K562 (cell line): ENCODE measurements at regions not wholly inside any gene's neighbourhood (a gene's known extent, or its start where the extent isn't known, plus 50 kb on each side); places are given as distances from the start of the nearest gene placed in this dataset.

Source experiments
- ATAC-seq: fragments of 200-7000 bp; cut with Tn5 transposase; 3 replicates; pipeline ENCODE4 v1.9.1; 2020; ENCODE audit warnings: moderate library complexity
- BruUV-seq: library from RNA; stranded (reverse); fragments of 400-500 nt; replicated peaks from 2 replicates; lab custom pipeline; 2021; lab: Mats Ljungman, UMichigan
- CTCF ChIA-PET: fragments of 300-600 bp; formaldehyde crosslinking; extraction: SDS; loops from one replicate; lab custom pipeline; 2021; ENCODE audit warnings: low intra/inter-chr PET ratio; lab: Yijun Ruan, JAX
- POLR2A ChIA-PET: fragments of 300-600, 350-650 bp; sonication (Branson Sonifier 250); formaldehyde crosslinking; extraction: SDS; loops from one replicate; lab custom pipeline; 2021; ENCODE audit warnings: antibody characterized with exemption, inconsistent platforms; lab: Yijun Ruan, JAX
- DNase-seq, 4 experiments: peaks; one replicate each; pipeline versions ENCODE4 v3.0.0 to v3.0.0-alpha.2; 2011 to 2018; ENCODE audit warnings: low spot score in 3 of 4, mixed read lengths in 3 of 4; ENCODE audit errors: extremely low read depth in 1 of 4
- FAIRE-seq: peaks from 2 replicates; lab custom pipeline; 2011; peaks lifted over from hg19 to GRCh38; lab: Jason Lieb, UNC
- H2AFZ ChIP-seq: 2 replicates; pipeline ENCODE4 v1.6.0; 2011; ENCODE audit warnings: low read depth, low read length, control low read depth, inconsistent platforms
- H3K27ac ChIP-seq: fragments of 200-600 bp; 3 replicates; pipeline ENCODE4 v1.8.0; 2011; ENCODE audit warnings: low read depth, mild to moderate bottlenecking, control low read depth, inconsistent platforms, low read length, moderate library complexity, mixed read lengths; ENCODE audit errors: extremely low read depth
- H3K27me3 ChIP-seq, 2 experiments: fragments of 300-600 bp in 1 of 2; 2 replicates in 1 of 2; 3 replicates in 1 of 2; pipeline versions ENCODE4 v1.6.0 to v1.8.0; 2011; ENCODE audit warnings: inconsistent platforms in 2 of 2, low read length in 2 of 2, mild to moderate bottlenecking in 1 of 2, mixed read lengths in 1 of 2, moderate library complexity in 1 of 2; ENCODE audit not compliant: control insufficient read depth in 2 of 2, insufficient read depth in 2 of 2
- H3K36me3 ChIP-seq: fragments of 300-600 bp; 3 replicates; pipeline ENCODE4 v1.8.0; 2011; ENCODE audit warnings: mild to moderate bottlenecking, low read length, inconsistent platforms; ENCODE audit not compliant: control insufficient read depth, insufficient read depth
- H3K4me1 ChIP-seq, 2 experiments: fragments of 200-600 bp in 1 of 2; replicated peaks in 1 of 2; 2 replicates in 1 of 2; 3 replicates in 1 of 2; pipeline versions ENCODE4 v1.5.1 to v1.8.0; 2011; ENCODE audit warnings: inconsistent platforms in 2 of 2, low read length in 2 of 2, mild to moderate bottlenecking in 1 of 2, mixed read lengths in 1 of 2, moderate library complexity in 1 of 2; ENCODE audit not compliant: control insufficient read depth in 2 of 2, insufficient read depth in 2 of 2
- H3K4me2 ChIP-seq: 2 replicates; pipeline ENCODE4 v1.6.1; 2011; ENCODE audit warnings: low read length, control low read depth, inconsistent platforms, mixed read lengths; ENCODE audit not compliant: insufficient read depth
- H3K4me3 ChIP-seq: fragments of 200-600 bp; sonication (generic), shearing (Covaris generic); 2 replicates; pipeline ENCODE4 v1.5.1; 2016; ENCODE audit warnings: control low read depth, inconsistent platforms
- H3K79me2 ChIP-seq: fragments of 200-600 bp; 3 replicates; pipeline ENCODE4 v1.8.0; 2011; ENCODE audit warnings: low read length, inconsistent platforms; ENCODE audit not compliant: control insufficient read depth, insufficient read depth
- H3K9ac ChIP-seq, 2 experiments: 2 replicates each; pipeline versions ENCODE4 v1.6.0 to v1.6.1; 2011; ENCODE audit warnings: low read depth in 2 of 2, low read length in 2 of 2, control low read depth in 1 of 2, inconsistent platforms in 1 of 2, mild to moderate bottlenecking in 1 of 2, mixed read lengths in 1 of 2; ENCODE audit not compliant: insufficient read depth in 1 of 2
- H3K9me1 ChIP-seq: one replicate; pipeline ENCODE4 v1.6.0; 2011; ENCODE audit warnings: inconsistent platforms, mild to moderate bottlenecking, low read length, moderate library complexity; ENCODE audit not compliant: control insufficient read depth, insufficient read depth
- H3K9me3 ChIP-seq: replicated peaks from 2 replicates; pipeline ENCODE4 v1.5.1; 2011; ENCODE audit warnings: low read depth, low read length, inconsistent platforms; ENCODE audit not compliant: control insufficient read depth, insufficient read depth
- H4K20me1 ChIP-seq: replicated peaks from 2 replicates; pipeline ENCODE4 v1.6.1; 2011; ENCODE audit warnings: low read length, inconsistent platforms, mixed read lengths; ENCODE audit not compliant: control insufficient read depth, insufficient read depth
- CBX5 ChIP-seq: IDR thresholded peaks from 2 replicates; pipeline ENCODE4 v1.6.1; 2014; ENCODE audit warnings: low read depth, borderline replicate concordance
- CSDE1 ChIP-seq, 2 experiments: fragments of 450-650 bp; IDR thresholded peaks; 2 replicates each; pipeline ENCODE4 v1.6.1; 2016; ENCODE audit warnings: mild to moderate bottlenecking in 1 of 2
- GABPB1 ChIP-seq: sonication (generic); formaldehyde crosslinking; IDR thresholded peaks from 2 replicates; pipeline ENCODE4 v1.8.0; 2022; ENCODE audit warnings: mild to moderate bottlenecking, missing genetic modification reagents
- KLF1 ChIP-seq: fragments of 450-650 bp; IDR thresholded peaks from 2 replicates; pipeline ENCODE4 v1.6.1; 2016; ENCODE audit warnings: missing genetic modification characterization, missing compliant biosample characterization
- OTX1 ChIP-seq: fragments of 450-650 bp; formaldehyde crosslinking; IDR thresholded peaks from 2 replicates; pipeline ENCODE4 v1.4.0; 2022; ENCODE audit warnings: mild to moderate bottlenecking
- PCBP1 ChIP-seq: fragments of 200-400 bp; formaldehyde crosslinking; IDR thresholded peaks from 2 replicates; pipeline ENCODE4 v1.6.1; 2018; ENCODE audit warnings: mild to moderate bottlenecking, low read depth, low read length; ENCODE audit not compliant: poor library complexity, severe bottlenecking
- ZKSCAN8 ChIP-seq: fragments of 200-800 bp; sonication (Bioruptor generic); IDR thresholded peaks from 2 replicates; pipeline ENCODE4 v1.6.1; 2016; ENCODE audit warnings: missing genetic modification characterization, missing compliant biosample characterization
- WGBS: fragments of 100-300 bp; shearing (Covaris generic); methylation state at CpG from one replicate; pipeline ENCODE4 v1.1.6; 2016; ENCODE audit warnings: low coverage, mixed read lengths; ENCODE audit not compliant: insufficient coverage; ENCODE audit errors: missing lambda C conversion rate; 5-methylcytosine and 5-hydroxymethylcytosine counted together
- in situ Hi-C: fragments of 300-500 bp; cut with MboI; formaldehyde crosslinking; loops from 4 replicates; pipeline ENCODE4 v1.15.0; 2018; ENCODE audit warnings: inconsistent platforms, mixed read lengths
- intact Hi-C: fragments of 100-400 bp; cut with micrococcal nuclease; formaldehyde crosslinking; loops from 2 replicates; pipeline ENCODE4 v1.14.2; 2022
- TF ChIP-seq, protein P1 (sequence below): fragments of 200-800 bp; sonication (Bioruptor generic); IDR thresholded peaks from 2 replicates; pipeline ENCODE4 v1.6.1; 2016; ENCODE audit warnings: missing genetic modification characterization, missing compliant biosample characterization
- TF ChIP-seq, protein P2 (sequence below): fragments of 200-800 bp; sonication (Bioruptor generic); IDR thresholded peaks from 2 replicates; pipeline ENCODE4 v1.6.1; 2017; ENCODE audit warnings: missing genetic modification characterization, missing compliant biosample characterization

- FAIRE-seq (no peak), ATAC-seq (no peak), DNase-seq (no peak)
- Histone ChIP-seq H3K9me1 (no peaks in the 10 kb centered on the region), H3K36me3 (no peaks in the 10 kb centered on the region), H2AFZ (no peak overlapping the region), H3K4me3 (no peak overlapping the region), H3K27ac (no peak overlapping the region), H3K9me3 (no peaks in the 10 kb centered on the region), H3K27me3 (no peaks in the 10 kb centered on the region), H3K4me2 (no peak overlapping the region), H3K9ac (no peak overlapping the region), H3K4me1 (no peaks in the 10 kb centered on the region), H4K20me1 (no peaks in the 10 kb centered on the region), H3K79me2 (no peaks in the 10 kb centered on the region)
- BruUV-seq = no TSS peak
- ChIA-PET CTCF (interaction anchor here (0.6 kb wide), 1 partner anchor 11 kb away, joined by 3 read pairs; no protein-coding TSS in a partner anchor), POLR2A (no interaction called here)
- 0% methylated on average over 1 of the region's 1 CpG for WGBS
- in situ Hi-C loops = no loop called here
- no peak for TF ChIP-seq CSDE1 (IDR thresholded peaks at IDR 0.05)
- no peak for TF ChIP-seq ZKSCAN8 (CRISPR knock-in tag)
- intact Hi-C loops = no loop called here
Observed at GRCh38 chrX:129235903-129236302, 287.4 kb downstream of the SMARCA1 start.

GRCh38 chrX:129233786-129234185 is 289.5 kb downstream of the SMARCA1 start:
- Histone ChIP-seq H3K4me2 (no peak overlapping the region), H3K9me3 (no peaks in the 10 kb centered on the region), H3K79me2 (no peaks in the 10 kb centered on the region), H3K9me1 (no peaks in the 10 kb centered on the region), H3K36me3 (no peaks in the 10 kb centered on the region), H3K4me3 (no peak overlapping the region), H2AFZ (no peak overlapping the region), H3K27ac (no peak overlapping the region), H3K27me3 (no peaks in the 10 kb centered on the region), H3K9ac (no peak overlapping the region), H4K20me1 (no peaks in the 10 kb centered on the region), H3K4me1 (no peaks in the 10 kb centered on the region)
- BruUV-seq = no TSS peak
- DNase-seq = no peak
- in situ Hi-C loops = no loop called here
- 0% methylated on average over 1 of the region's 1 CpG for whole genome bisulfite sequencing
- no peak for FAIRE-seq
- CTCF ChIA-PET = no interaction called here
- POLR2A ChIA-PET = no interaction called here
- intact Hi-C loops = no loop called here
- no peak for ATAC-seq
- TF ChIP-seq CBX5 (no peak), OTX1 (CRISPR knock-in tag) (no peak), GABPB1 (CRISPR knock-in tag) (no peak), KLF1 (tag) (no peak), PCBP1 (no peak)
- TF ChIP-seq, protein P1, sequence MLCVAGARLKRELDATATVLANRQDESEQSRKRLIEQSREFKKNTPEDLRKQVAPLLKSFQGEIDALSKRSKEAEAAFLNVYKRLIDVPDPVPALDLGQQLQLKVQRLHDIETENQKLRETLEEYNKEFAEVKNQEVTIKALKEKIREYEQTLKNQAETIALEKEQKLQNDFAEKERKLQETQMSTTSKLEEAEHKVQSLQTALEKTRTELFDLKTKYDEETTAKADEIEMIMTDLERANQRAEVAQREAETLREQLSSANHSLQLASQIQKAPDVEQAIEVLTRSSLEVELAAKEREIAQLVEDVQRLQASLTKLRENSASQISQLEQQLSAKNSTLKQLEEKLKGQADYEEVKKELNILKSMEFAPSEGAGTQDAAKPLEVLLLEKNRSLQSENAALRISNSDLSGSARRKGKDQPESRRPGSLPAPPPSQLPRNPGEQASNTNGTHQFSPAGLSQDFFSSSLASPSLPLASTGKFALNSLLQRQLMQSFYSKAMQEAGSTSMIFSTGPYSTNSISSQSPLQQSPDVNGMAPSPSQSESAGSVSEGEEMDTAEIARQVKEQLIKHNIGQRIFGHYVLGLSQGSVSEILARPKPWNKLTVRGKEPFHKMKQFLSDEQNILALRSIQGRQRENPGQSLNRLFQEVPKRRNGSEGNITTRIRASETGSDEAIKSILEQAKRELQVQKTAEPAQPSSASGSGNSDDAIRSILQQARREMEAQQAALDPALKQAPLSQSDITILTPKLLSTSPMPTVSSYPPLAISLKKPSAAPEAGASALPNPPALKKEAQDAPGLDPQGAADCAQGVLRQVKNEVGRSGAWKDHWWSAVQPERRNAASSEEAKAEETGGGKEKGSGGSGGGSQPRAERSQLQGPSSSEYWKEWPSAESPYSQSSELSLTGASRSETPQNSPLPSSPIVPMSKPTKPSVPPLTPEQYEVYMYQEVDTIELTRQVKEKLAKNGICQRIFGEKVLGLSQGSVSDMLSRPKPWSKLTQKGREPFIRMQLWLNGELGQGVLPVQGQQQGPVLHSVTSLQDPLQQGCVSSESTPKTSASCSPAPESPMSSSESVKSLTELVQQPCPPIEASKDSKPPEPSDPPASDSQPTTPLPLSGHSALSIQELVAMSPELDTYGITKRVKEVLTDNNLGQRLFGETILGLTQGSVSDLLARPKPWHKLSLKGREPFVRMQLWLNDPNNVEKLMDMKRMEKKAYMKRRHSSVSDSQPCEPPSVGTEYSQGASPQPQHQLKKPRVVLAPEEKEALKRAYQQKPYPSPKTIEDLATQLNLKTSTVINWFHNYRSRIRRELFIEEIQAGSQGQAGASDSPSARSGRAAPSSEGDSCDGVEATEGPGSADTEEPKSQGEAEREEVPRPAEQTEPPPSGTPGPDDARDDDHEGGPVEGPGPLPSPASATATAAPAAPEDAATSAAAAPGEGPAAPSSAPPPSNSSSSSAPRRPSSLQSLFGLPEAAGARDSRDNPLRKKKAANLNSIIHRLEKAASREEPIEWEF = no peak
- TF ChIP-seq, protein P2, sequence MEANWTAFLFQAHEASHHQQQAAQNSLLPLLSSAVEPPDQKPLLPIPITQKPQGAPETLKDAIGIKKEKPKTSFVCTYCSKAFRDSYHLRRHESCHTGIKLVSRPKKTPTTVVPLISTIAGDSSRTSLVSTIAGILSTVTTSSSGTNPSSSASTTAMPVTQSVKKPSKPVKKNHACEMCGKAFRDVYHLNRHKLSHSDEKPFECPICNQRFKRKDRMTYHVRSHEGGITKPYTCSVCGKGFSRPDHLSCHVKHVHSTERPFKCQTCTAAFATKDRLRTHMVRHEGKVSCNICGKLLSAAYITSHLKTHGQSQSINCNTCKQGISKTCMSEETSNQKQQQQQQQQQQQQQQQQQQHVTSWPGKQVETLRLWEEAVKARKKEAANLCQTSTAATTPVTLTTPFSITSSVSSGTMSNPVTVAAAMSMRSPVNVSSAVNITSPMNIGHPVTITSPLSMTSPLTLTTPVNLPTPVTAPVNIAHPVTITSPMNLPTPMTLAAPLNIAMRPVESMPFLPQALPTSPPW = no peak
